Heart left ventricle (tissue), 16 donors: ENCODE measurements at regions not wholly inside any gene's neighbourhood (a gene's known extent, or its start where the extent isn't known, plus 50 kb on each side); places are given as distances from the start of the nearest gene placed in this dataset.

ENCODE experiments used
- ATAC-seq, 4 donors: fragments of 200-7000 bp; cut with Tn5 transposase; one replicate each; pipeline ENCODE4 v1.9.1; 2020 to 2022; ENCODE audit warnings: moderate library complexity in 4 of 4, mild to moderate bottlenecking in 3 of 4, moderate number of reproducible peaks in 1 of 4
- DNase-seq, 5 donors: peaks; one replicate each; pipeline ENCODE4 v3.0.0-alpha.2; 2020
- H3K27ac ChIP-seq, 12 donors: fragments of 200-600 bp; sonication (generic) in 4 of 12; one replicate each; pipeline versions ENCODE4 v1.5.0 to v1.8.0; 2016 to 2022; ENCODE audit warnings: mild to moderate bottlenecking in 2 of 12
- H3K27me3 ChIP-seq, 9 donors: fragments of 200-600 bp; sonication (generic) in 2 of 9; one replicate each; pipeline versions ENCODE4 v1.5.1 to v1.8.0; 2016 to 2022; ENCODE audit warnings: mild to moderate bottlenecking in 3 of 9
- H3K36me3 ChIP-seq, 9 donors: fragments of 200-600 bp; sonication (generic) in 2 of 9; one replicate each; pipeline versions ENCODE4 v1.5.0 to v1.8.0; 2018 to 2022; ENCODE audit warnings: mild to moderate bottlenecking in 2 of 9
- H3K4me1 ChIP-seq, 12 donors: fragments of 200-600 bp; sonication (generic) in 4 of 12; one replicate each; pipeline versions ENCODE4 v1.5.0 to v1.8.0; 2016 to 2022; ENCODE audit warnings: mild to moderate bottlenecking in 3 of 12
- H3K4me3 ChIP-seq, 12 donors: fragments of 200-600 bp; sonication (generic) in 4 of 12; one replicate each; pipeline versions ENCODE4 v1.5.0 to v1.8.0; 2017 to 2022; ENCODE audit warnings: mild to moderate bottlenecking in 9 of 12, moderate library complexity in 4 of 12
- H3K9me3 ChIP-seq, 12 donors: fragments of 200-600 bp; sonication (generic) in 4 of 12; one replicate each; pipeline versions ENCODE4 v1.5.0 to v1.8.0; 2016 to 2022; ENCODE audit warnings: mild to moderate bottlenecking in 1 of 12
- POLR2A ChIP-seq, 2 donors: fragments of 450-650 bp; IDR thresholded peaks; one replicate each; pipeline ENCODE4 v1.6.1; 2017; ENCODE audit warnings: antibody characterized with exemption in 2 of 2, mild to moderate bottlenecking in 2 of 2, moderate library complexity in 2 of 2
- WGBS, 4 donors: extraction: QIAGEN DNeasy Blood & Tissue Kit in 2 of 4; methylation state at CpG; one replicate each; pipeline versions ENCODE4 v1.1.5 to v1.1.7; 2013 to 2018; 5-methylcytosine and 5-hydroxymethylcytosine counted together
- intact Hi-C, 10 donors: fragments of 100-400 bp; cut with DNase I; formaldehyde crosslinking; loops; one replicate each; pipeline versions ENCODE4 v1.11.1 to v1.14.2; 2022
- TF ChIP-seq, protein P1 (sequence below), 12 donors: fragments of 200-600 bp; sonication (generic) in 4 of 12; IDR thresholded peaks; one replicate each; pipeline versions ENCODE4 v1.5.0 to v1.8.0; 2018 to 2022; ENCODE audit warnings: antibody characterized with exemption in 12 of 12, mild to moderate bottlenecking in 5 of 12
- donor health status: ischemic (EF 13 %, LVEDD 7.1; RV severe dilation, severe dysfunction).
- donor health status: healthy with polysubstance abuse.
- donor health status: DM: no; HTN: yes; CAD: no.
- donor health status: DM: no; HTN: no; CAD: no.
- donor health status: ischemic (EF 25% LVEDD 6.9; RV normal size, moderate dysfunction).
- donor health status: ischemic (EF 25% LVEDD 5.7; RV mildly dilated, moderate dysfunction).
- donor health status: healthy.
- donor health status: DM: yes; HTN: yes; CAD: no.
- donor health status: ischemic (EF 35%, LVEDD 5.7; RV mildly dilated, moderate dysfunction).
- donor health status: nonischemic (EF 11% LVEDD 7.7; RV severe dilation, severe dysfunction).
- donor health status: DM: yes; HTN: yes; CAD: no.
- donor health status: PGD.
- donor health status: ischemic (EF 29% LVEDD 5.4; RV normal size, mild dysfunction).
- donor health status: nonischemic (EF 23%, LVEDD 6.1; RV moderate dilation, normal function).

GRCh38 chr2:195560209-195560895, 96.7 kb upstream of the SLC39A10 start:
- DNase-seq, result no peak
- TF ChIP-seq POLR2A (IDR thresholded peaks at IDR 0.05), result no peak
- TF ChIP-seq, protein P1, sequence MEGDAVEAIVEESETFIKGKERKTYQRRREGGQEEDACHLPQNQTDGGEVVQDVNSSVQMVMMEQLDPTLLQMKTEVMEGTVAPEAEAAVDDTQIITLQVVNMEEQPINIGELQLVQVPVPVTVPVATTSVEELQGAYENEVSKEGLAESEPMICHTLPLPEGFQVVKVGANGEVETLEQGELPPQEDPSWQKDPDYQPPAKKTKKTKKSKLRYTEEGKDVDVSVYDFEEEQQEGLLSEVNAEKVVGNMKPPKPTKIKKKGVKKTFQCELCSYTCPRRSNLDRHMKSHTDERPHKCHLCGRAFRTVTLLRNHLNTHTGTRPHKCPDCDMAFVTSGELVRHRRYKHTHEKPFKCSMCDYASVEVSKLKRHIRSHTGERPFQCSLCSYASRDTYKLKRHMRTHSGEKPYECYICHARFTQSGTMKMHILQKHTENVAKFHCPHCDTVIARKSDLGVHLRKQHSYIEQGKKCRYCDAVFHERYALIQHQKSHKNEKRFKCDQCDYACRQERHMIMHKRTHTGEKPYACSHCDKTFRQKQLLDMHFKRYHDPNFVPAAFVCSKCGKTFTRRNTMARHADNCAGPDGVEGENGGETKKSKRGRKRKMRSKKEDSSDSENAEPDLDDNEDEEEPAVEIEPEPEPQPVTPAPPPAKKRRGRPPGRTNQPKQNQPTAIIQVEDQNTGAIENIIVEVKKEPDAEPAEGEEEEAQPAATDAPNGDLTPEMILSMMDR (IDR thresholded peaks at IDR 0.05), result no peak

DNA sequence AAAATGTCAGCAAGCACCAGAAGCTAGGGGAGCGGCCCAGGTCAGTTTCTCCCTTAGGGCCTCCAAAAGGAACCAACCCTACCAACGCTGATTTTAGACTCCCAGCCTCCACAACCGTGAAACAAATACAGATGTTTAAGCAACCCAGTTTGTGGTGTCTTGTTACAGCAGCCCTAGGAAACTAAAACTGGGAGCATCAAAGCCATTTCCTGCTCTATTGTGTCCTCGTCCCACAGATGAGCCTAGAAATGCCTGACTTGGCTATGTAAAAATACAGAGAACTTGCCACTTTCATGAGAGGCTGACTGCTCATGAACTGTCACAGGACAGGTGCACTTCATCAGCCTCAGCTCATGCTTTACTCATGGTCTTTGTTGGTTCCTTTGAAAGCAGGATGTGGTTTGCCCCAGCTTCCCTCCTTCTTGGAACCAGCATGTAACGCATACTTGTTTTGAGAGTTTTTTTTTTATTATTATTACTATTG, 97.6 kb upstream of the SLC39A10 start:
- no peaks in the 10 kb centered on the region for H3K9me3 ChIP-seq
- peak in 3 of 5 donors; percentile 29 to 38 (median 36) for DNase-seq
- intact Hi-C loops, result no loop called here
- no peaks in the 10 kb centered on the region for H3K36me3 ChIP-seq
- 50 to 64% (median 58%) methylated on average over 5 of the region's 5 CpGs for WGBS, 4 donors
- H3K4me3 ChIP-seq, result no peak overlapping the region
- peaks cover 0 to 52% (median 0%) of the 10 kb centered on the region in 12 donors for H3K4me1 ChIP-seq
- ATAC-seq, result peak; percentile 49 to 86 (median 67)
- H3K27me3 ChIP-seq, result peaks cover 0 to 8% (median 0%) of the 10 kb centered on the region in 9 donors
- no peak for TF ChIP-seq POLR2A (IDR thresholded peaks at IDR 0.05)
- TF ChIP-seq, protein P1 (IDR thresholded peaks at IDR 0.05), result no peak
- H3K27ac ChIP-seq, result peak overlapping the region in 6 of 12 donors; percentile 12 to 90 (median 50)

More at GRCh38 chr2:195560209-195560895, 96.7 kb upstream of the SLC39A10 start:
- intact Hi-C loops, result no loop called here
- WGBS, 4 donors, result 81 to 83% (median 82%) methylated on average over 10 of the region's 10 CpGs
- H3K4me3 ChIP-seq, result no peak overlapping the region
- H3K27me3 ChIP-seq, result peaks cover 0 to 8% (median 0%) of the 10 kb centered on the region in 9 donors
- peak overlapping the region in 4 of 12 donors; percentile 1 to 90 (median 14) for H3K27ac ChIP-seq
- H3K4me1 ChIP-seq, result peaks cover 0 to 52% (median 0%) of the 10 kb centered on the region in 12 donors
- no peaks in the 10 kb centered on the region for H3K36me3 ChIP-seq
- no peak for ATAC-seq
- no peaks in the 10 kb centered on the region for H3K9me3 ChIP-seq

DNA sequence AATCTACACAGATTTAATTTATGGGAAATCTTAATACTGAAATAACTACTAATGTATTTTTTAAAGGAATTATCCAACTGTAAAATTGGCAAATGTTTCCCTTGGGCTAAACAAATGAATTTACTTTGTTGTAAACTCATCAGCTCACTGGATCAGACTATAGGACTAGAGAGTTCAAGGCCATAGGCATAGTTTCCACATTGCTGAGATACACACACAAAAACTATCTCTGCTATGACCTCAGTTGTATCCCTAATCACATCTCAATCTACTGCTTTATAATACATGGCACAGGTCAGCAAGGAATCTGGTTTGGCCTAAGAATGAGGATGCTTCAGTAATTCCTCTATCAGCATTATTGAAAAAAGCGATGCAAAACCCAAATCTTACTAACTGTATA, 101.1 kb upstream of the SLC39A10 start:
- H3K9me3 ChIP-seq, result no peaks in the 10 kb centered on the region
- no peak for ATAC-seq
- peaks cover 0 to 47% (median 0%) of the 10 kb centered on the region in 12 donors for H3K4me1 ChIP-seq
- 94 to 100% (median 97%) methylated on average over 1 of the region's 1 CpG for WGBS, 4 donors
- no peak for DNase-seq
- TF ChIP-seq, protein P1 (IDR thresholded peaks at IDR 0.05), result no peak
- no peak for TF ChIP-seq POLR2A (IDR thresholded peaks at IDR 0.05)
- intact Hi-C loops, result no loop called here
- H3K27ac ChIP-seq, result no peak overlapping the region
- no peaks in the 10 kb centered on the region for H3K36me3 ChIP-seq
- no peak overlapping the region for H3K4me3 ChIP-seq
- H3K27me3 ChIP-seq, result no peaks in the 10 kb centered on the region

- ATAC-seq, result no peak
- TF ChIP-seq, protein P1 (IDR thresholded peaks at IDR 0.05), result no peak
- TF ChIP-seq POLR2A (IDR thresholded peaks at IDR 0.05), result no peak
- WGBS, 4 donors, result 78 to 83% (median 80%) methylated on average over 1 of the region's 1 CpG
- no peak for DNase-seq
- H3K27ac ChIP-seq, result peak overlapping the region in 1 of 12 donors; percentile 75
- H3K36me3 ChIP-seq, result no peaks in the 10 kb centered on the region
- peaks cover 0 to 17% (median 0%) of the 10 kb centered on the region in 12 donors for H3K4me1 ChIP-seq
- intact Hi-C loops, result no loop called here
- no peak overlapping the region for H3K4me3 ChIP-seq
- peaks cover 0 to 11% (median 2%) of the 10 kb centered on the region in 12 donors for H3K9me3 ChIP-seq
- no peaks in the 10 kb centered on the region for H3K27me3 ChIP-seq
Observed at GRCh38 chr2:195552581-195552980, 104.4 kb upstream of the SLC39A10 start.
